Testis (tissue), 2 donors: ENCODE measurements at regions not wholly inside any gene's neighbourhood (a gene's known extent, or its start where the extent isn't known, plus 50 kb on each side); places are given as distances from the start of the nearest gene placed in this dataset.
"Not testable (repeated sequence)": the region's sequence is repeated elsewhere in the genome, so short reads cannot be mapped to it uniquely, and the experiment has no call there.

Source experiments
- POLR2A ChIP-seq: fragments of 450-650 bp; IDR thresholded peaks from one replicate; pipeline ENCODE4 v1.6.1; 2017; ENCODE audit warnings: antibody characterized with exemption, mild to moderate bottlenecking, moderate library complexity
- TF ChIP-seq, protein P1 (sequence below), 3 experiments: fragments of 450-650 bp in 2 of 3; fragments of 200-600 bp in 1 of 3; sonication (generic) in 1 of 3; IDR thresholded peaks; one replicate each; pipeline ENCODE4 v1.5.1; 2016 to 2019; ENCODE audit warnings: antibody characterized with exemption in 3 of 3, mild to moderate bottlenecking in 2 of 3, moderate library complexity in 1 of 3

DNA sequence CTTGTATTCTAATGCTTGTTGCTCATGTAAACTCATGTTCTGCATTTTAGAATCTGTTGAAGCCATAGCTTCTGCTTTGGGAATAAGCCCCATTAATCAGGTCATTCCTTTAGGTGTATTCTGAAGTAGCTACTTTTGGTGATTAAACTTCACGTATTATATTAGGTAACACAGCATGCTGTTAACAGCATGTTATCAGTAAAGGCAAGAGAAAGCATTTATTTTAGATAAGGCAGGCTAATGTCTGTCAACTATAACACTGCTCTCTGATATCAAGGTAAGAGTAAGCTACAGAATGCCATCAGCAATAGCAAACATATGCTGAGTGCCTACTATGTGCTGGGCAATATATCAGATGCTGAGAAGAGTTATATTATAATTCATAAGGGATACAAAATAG, 726.4 kb downstream of the TTLL7 start:
- TF ChIP-seq, protein P1, sequence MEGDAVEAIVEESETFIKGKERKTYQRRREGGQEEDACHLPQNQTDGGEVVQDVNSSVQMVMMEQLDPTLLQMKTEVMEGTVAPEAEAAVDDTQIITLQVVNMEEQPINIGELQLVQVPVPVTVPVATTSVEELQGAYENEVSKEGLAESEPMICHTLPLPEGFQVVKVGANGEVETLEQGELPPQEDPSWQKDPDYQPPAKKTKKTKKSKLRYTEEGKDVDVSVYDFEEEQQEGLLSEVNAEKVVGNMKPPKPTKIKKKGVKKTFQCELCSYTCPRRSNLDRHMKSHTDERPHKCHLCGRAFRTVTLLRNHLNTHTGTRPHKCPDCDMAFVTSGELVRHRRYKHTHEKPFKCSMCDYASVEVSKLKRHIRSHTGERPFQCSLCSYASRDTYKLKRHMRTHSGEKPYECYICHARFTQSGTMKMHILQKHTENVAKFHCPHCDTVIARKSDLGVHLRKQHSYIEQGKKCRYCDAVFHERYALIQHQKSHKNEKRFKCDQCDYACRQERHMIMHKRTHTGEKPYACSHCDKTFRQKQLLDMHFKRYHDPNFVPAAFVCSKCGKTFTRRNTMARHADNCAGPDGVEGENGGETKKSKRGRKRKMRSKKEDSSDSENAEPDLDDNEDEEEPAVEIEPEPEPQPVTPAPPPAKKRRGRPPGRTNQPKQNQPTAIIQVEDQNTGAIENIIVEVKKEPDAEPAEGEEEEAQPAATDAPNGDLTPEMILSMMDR (IDR thresholded peaks at IDR 0.05), result not testable (repeated sequence)
- TF ChIP-seq POLR2A, result not testable (repeated sequence)
